ENCODE measurements at regions not wholly inside any gene's neighbourhood (a gene's known extent, or its start where the extent isn't known, plus 50 kb on each side); places are given as distances from the start of the nearest gene placed in this dataset.

GRCh38 chr17:54368906-54369305 lies 531.7 kb upstream of the TOM1L1 start:
- TF ChIP-seq, protein P1, sequence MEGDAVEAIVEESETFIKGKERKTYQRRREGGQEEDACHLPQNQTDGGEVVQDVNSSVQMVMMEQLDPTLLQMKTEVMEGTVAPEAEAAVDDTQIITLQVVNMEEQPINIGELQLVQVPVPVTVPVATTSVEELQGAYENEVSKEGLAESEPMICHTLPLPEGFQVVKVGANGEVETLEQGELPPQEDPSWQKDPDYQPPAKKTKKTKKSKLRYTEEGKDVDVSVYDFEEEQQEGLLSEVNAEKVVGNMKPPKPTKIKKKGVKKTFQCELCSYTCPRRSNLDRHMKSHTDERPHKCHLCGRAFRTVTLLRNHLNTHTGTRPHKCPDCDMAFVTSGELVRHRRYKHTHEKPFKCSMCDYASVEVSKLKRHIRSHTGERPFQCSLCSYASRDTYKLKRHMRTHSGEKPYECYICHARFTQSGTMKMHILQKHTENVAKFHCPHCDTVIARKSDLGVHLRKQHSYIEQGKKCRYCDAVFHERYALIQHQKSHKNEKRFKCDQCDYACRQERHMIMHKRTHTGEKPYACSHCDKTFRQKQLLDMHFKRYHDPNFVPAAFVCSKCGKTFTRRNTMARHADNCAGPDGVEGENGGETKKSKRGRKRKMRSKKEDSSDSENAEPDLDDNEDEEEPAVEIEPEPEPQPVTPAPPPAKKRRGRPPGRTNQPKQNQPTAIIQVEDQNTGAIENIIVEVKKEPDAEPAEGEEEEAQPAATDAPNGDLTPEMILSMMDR (conservative IDR thresholded peaks at IDR 0.05; ENCODE audit: low read length) = no peak
- TF ChIP-seq EZH2phosphoT487 (IDR thresholded peaks at IDR 0.05; ENCODE audit: borderline replicate concordance, low read depth, low read length) = no peak
